HG03039 (cell line): ENCODE measurements at regions not wholly inside any gene's neighbourhood (a gene's known extent, or its start where the extent isn't known, plus 50 kb on each side); places are given as distances from the start of the nearest gene placed in this dataset.
"Not testable (repeated sequence)": the region's sequence is repeated elsewhere in the genome, so short reads cannot be mapped to it uniquely, and the experiment has no call there.

ENCODE experiments used
- ATAC-seq: cut with Tn5 transposase; IDR thresholded peaks from one replicate; pipeline ENCODE4 v1.9.1; 2021; ENCODE audit warnings: mild to moderate bottlenecking, moderate library complexity; ENCODE audit not compliant: unreplicated experiment

DNA sequence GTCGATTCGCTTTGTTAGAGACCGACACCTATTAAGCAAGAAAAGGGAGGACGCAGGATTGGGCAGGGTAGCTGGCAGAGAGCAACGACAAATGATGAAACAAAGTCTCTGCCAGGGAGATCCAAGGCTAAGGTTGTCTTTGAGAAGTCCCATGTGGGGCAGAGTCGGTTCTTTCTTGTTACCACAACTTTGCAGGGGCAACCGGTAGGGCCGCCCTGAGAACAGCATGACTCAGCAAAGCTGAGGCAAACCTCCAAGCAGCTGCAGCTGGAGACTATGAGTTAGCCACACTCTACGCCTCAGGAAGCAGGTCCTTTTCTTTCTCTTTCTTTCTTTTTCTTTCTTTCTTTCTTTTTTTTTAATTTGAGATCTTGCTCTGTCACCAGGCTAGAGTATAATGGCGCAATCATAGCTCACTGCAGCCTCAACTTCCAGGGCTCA, 452.3 kb upstream of the ID2 start:
- ATAC-seq, result peak; percentile 89

DNA sequence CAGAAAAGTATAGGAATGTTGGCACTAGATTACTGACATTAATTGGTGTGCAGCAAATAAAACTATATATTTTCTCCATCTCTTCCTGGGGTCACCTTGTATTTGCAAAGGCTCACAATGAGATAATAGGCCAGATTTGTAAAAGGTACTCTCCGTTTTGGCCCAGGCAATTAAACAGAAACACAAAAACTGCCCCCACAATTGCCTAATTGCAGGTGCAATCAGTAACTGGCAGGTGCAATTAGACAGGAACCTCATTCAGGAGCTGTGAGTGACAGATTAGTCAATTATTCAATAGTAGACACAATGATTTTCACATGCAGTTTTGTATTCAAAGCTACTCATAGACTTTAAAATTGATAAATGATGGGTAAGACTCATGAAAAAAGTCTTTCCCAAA, 451.4 kb upstream of the ID2 start:
- no peak for ATAC-seq

DNA sequence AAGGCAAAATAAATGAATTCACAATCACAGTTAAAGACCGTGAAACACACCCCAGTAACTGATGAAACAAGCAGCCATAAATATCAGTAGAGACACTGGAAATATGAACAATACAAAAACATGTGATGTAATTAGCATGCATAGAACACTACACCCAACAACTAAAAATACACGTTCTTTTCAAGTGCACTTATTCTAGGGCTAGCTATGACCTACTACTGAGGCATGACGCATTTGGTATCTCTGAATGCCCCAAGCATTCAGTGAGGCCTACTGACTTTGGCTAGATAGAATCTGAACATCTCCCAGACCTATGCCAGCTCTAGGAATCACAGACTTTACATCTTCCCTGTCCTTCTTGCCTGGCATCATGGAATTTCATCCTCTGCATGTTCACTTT, 450.0 kb upstream of the ID2 start:
- ATAC-seq, result no peak

DNA sequence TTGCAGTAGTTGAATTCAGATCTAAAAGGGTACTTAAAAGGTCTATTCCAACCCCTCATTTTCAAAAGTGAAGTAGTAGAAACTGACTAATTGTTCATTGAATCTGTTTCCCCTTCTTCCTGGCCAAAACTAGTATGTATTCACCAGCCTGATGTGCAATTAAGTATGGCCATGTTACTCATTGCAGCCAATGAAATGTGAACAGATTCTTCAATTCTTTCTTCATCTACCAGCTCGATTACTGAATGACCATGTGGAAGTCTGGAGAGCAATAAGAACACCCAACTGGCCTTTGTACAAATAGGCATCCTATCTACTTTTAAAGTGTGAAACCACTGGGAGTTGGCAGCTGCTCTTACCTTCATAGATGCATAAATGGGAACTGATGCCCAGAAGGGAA, 449.0 kb upstream of the ID2 start:
- ATAC-seq, result no peak

DNA sequence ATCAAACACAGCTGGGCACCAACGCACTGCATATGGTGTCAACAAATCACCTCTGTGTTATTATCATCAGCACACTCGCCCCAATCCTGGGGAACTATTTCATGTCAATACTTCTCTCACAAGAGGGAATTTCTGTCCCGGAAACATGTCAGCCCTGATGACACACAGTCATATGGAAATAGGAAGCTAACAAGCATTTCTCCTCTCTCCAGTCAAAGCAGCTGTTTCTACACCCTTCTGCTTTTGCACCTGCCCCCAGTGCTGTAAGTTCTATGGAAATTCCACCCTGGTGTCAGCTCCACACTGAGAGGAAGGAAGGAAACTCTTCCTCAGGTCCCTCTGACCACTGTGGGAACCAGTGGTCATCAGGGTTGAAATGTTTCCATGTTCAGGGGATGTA, 447.6 kb upstream of the ID2 start:
- ATAC-seq, result peak; percentile 33

DNA sequence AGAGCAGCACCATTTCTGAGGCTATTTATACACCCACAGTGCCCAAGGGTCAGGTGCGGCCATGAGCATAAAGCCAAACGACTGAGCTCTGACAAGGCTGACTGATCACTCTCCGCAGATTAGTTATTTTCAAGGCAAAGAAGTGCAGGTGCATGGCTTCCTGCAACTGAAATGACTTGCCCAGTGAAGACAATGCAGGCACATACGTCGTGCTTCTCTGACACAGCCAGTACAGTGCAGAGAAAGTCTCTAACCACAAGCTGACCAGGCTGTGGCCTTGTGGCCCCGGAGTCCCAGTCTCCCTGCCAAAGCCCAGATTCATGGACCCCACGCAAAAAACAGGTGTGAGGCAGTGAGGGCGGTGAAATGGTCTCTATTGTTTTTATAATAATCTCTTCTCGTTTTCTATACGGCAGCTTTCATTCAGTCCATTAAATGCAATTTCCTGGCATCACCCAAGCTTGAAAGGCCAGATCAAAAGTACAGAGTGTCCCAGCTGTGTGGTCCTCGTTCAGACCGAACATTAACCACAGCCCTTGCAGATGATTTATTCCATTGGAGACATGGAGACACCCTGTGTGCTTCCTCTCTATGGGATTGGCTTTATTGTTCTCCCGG, 447.0 kb upstream of the ID2 start:
- peak; percentile 88 for ATAC-seq

DNA sequence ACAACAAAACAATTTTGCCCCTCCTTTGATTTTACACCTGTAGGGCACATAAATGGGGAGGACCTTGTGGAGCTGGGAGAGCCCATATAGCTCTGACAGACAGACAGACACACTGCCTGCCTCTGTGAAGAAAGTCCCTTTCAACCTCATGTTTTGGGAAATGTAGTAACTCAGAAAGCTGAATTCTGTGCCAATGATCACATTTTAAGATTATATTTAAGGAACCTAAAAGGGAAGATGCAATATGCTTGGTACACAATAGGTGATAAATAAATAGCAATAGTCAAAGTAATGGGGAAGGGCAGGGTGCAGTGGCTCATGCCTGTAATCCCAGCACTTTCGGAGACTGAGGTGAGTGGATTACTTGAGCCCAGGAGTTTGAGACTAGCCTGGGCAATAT, 446.4 kb upstream of the ID2 start:
- no peak for ATAC-seq

GRCh38 chr2:8236391-8236790, 445.5 kb upstream of the ID2 start:
- no peak for ATAC-seq

DNA sequence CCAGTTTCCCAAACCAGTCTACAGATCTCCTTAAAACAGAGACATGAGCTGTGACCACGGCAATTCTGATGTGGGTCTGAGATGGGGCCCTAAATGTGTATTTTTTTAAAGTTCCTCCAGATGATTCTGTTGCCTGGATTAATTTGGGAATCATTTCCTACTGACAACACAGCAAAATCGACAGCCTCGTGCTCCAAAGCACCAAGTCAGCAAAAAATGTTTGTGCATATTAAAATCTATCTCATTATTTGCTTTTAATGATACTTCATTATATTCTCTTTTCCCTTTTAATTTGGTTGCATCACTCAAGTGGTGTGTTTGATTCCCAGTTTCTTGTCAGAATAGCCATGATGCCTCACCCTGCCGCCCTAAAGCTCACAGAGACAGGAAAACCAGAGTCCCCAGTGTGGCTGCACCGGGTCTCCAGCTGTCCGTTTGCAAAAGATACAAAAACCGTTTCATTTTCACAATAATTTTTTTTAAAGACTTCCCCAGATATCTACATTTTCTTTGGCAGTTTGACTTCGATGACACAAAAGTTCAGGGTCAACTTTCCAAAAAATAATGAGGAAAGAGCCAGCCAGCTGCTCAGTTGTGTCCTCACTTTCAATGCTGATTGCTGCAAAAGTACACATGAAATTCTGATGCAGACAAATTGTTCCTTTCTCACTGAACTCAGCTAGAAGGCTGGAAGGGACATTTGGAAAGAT, 443.2 kb upstream of the ID2 start:
- no peak for ATAC-seq

DNA sequence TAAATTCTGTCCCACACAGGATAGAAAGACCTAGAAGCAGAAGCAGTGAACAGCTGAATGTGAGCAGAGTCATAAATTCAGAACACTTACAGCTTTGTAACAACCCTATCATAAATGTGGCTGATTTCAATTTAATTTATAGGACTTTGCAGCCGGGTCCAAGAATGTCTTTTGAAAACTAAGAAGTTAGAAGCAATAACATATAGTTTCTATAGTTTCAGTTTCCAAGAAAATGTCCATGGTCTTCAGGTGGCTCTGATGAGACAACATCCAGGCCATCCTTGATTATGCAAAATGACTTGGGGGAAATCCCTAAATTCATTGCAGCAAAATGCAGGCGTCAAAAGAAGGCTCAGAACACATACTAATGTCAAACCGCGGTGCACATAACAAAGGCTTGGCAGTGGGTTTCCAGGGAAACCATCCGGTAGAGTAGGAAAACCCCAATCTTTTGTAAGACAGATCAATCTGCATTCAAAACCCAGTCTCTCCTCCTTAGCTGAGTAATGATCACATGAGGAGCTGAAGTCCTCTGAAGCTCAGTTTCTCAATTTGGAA, 442.2 kb upstream of the ID2 start:
- no peak for ATAC-seq

- ATAC-seq, result no peak
These were observed 440.5 kb upstream of the ID2 start for GRCh38 chr2:8241317-8241716.

DNA sequence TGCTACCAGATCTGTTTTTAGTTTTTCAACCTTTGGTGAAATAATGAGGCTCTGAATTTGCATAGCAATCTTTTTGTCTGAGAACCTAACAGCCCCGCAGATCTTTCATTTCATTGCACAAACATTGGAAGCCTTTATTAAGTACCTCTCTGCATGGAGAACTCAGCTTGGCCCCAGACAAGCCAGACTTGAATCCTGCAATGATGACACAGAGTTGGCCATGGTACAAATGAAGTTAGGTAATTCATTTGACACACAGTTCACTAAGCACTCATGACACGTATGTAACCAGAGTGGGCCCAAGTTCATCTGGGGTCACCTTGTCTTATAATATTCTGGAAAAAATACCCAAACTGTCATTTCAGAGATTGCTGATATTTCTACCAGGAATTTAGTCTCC, 439.1 kb upstream of the ID2 start:
- no peak for ATAC-seq

- no peak for ATAC-seq
These were observed 438.0 kb upstream of the ID2 start for GRCh38 chr2:8243748-8244400.

GRCh38 chr2:8244639-8245038, 437.2 kb upstream of the ID2 start:
- no peak for ATAC-seq

- ATAC-seq, result no peak
These were observed 435.7 kb upstream of the ID2 start for GRCh38 chr2:8246137-8246536.

GRCh38 chr2:8247905-8248622, 433.8 kb upstream of the ID2 start:
- ATAC-seq, result no peak

- ATAC-seq, result no peak
These were observed 433.3 kb upstream of the ID2 start for GRCh38 chr2:8248623-8248957.

DNA sequence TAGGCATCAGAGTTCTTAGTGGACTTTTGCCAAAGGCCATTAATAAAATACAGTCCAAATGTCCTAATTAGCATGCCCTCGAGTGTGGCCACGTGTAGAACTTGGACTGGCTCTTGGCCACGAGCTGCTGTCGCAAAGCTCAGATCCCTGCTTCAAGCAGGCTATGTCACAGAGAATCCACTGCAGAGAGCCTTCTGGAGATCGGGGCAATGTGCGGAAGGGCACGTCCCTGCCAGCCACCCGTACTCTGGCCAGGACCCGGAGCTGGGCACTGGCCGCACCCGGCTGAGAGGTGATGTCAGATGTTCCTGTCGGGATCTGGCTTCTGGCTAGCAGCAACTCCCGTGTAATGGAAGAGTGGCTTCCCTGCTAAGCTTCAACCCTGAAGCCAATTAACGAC, 432.7 kb upstream of the ID2 start:
- no peak for ATAC-seq

DNA sequence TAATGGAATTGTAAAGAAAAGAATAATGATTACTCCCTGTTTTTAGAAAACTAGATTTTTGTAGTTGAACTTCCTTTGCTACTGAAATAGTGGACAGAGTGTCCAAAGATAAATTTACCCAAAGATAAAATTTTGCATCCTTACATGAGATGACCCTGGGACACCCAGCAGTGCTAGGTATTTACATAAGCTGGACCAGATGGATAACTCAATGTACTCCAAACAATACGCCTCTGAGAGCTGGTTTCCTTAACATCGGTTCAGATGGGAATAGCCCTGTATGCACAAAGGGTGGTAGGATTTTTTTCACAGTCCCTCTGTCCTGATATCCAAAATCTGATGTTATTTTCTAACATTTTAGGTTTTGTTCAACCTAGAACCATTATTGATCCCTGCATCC, 432.1 kb upstream of the ID2 start:
- ATAC-seq, result no peak

GRCh38 chr2:8250290-8250689, 431.6 kb upstream of the ID2 start:
- not testable (repeated sequence) for ATAC-seq

GRCh38 chr2:8251291-8251690, 430.6 kb upstream of the ID2 start:
- ATAC-seq, result no peak

GRCh38 chr2:8251856-8252255, 430.0 kb upstream of the ID2 start:
- ATAC-seq, result no peak
